Ureter (tissue), 1 donor: ENCODE measurements at regions not wholly inside any gene's neighbourhood (a gene's known extent, or its start where the extent isn't known, plus 50 kb on each side); places are given as distances from the start of the nearest gene placed in this dataset.

Source experiments
- DNase-seq: peaks from one replicate; pipeline ENCODE4 v3.0.0-alpha.2; 2020; ENCODE audit warnings: low spot score
- donor health status: DM: yes; HTN: yes; CAD: no.

- DNase-seq = no peak
Observed at GRCh38 chr7:25707768-25708620, 444.0 kb upstream of the NFE2L3 start.

DNA sequence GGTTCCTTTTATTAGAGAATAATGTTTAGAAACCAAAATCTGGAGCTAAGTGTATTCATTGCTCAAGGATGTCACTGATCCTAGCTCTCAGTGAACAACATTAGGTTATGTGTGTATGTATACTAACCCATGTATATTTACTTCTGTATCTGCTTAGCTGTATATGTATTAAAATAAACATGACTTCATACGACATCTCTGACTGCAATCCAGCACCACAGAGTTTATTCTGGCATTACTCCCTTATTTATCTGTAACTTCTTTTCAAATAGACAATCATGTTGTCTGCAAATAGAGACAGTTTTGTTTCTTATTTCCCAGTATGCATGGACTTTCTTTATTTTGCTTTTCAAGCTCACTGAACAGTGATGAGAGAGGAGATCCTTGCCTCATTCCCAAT lies 441.0 kb upstream of the NFE2L3 start:
- no peak for DNase-seq

DNA sequence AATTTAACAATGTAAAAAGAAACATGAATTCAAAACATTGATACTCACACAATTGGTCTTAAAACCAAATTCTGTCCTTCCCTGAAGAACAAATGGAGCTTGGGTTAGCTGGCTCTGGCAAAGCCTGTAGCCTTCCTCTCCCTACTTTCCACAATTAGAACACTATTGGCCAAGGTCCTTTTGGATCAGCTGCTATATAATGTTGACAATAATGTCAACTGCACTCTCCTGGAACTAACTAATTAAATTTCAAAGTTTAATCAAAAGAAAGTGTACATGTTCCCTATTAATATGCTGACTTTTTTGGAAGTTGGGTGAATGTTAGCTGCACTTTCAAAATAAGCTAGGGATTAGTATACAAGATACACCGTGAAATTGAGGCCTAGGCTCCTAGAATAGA lies 440.1 kb upstream of the NFE2L3 start:
- no peak for DNase-seq

- DNase-seq = no peak
Observed at GRCh38 chr7:25712500-25712899, 439.5 kb upstream of the NFE2L3 start.

DNA sequence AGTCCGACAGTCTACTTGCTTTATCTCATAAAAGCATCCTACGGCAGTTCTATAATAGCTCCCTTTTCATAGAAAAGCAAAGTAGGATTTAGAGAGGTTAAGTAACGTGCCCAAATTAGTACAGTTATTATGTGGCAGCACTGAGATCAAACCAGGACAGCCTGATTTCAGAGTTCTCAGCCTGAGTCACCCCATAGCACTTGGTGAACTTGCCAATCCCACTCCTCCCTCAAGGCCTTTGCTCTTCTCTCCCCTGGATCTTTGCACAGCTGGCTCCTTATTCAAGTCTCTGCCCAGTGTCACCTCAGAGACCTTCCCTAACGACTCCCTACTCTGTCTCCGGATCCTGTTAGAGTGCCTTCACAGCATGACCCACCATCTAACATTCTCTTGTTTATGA lies 438.0 kb upstream of the NFE2L3 start:
- DNase-seq = no peak

DNA sequence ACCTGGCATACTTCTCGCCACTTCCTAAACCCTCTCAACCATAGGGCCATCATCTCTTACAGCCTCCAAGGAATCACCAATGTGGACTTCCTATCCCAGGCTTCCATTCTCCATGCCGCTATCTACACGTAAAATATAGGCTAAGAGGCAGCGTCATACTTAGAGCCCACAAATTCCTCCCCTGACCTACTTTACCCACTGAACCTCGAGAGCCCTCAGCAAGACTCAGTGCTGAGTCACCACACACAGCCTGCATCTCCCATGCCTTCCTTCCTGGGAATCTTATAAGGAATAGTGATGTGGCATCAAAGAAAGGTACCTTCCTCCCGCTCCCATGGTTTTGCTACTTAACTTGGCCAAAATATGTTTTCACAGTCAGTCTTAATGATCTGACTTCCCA lies 435.6 kb upstream of the NFE2L3 start:
- no peak for DNase-seq

- DNase-seq = no peak
Observed at GRCh38 chr7:25718596-25718995, 433.4 kb upstream of the NFE2L3 start.

- DNase-seq = no peak
Observed at GRCh38 chr7:25719190-25719896, 432.7 kb upstream of the NFE2L3 start.

DNA sequence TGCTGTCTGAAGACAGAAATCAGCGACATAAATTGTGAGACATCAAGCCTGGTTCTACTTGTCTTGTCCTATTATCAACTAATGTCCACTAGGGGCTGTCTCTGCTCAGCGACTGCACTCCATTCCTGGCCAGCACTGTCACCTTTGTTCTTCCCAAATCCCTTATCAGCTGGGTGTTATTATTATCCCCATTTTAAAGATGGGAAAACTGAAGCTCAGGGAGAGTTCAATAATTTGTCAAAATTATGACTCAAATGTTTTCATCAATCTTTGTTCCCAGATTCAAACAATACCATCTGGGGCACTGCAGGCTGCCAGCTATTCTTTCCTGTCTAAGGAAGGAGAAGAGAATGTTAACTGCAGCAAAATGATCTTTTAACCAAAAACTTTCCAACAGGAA lies 431.6 kb upstream of the NFE2L3 start:
- no peak for DNase-seq

- DNase-seq = no peak
Observed at GRCh38 chr7:25722856-25723255, 429.1 kb upstream of the NFE2L3 start.

DNA sequence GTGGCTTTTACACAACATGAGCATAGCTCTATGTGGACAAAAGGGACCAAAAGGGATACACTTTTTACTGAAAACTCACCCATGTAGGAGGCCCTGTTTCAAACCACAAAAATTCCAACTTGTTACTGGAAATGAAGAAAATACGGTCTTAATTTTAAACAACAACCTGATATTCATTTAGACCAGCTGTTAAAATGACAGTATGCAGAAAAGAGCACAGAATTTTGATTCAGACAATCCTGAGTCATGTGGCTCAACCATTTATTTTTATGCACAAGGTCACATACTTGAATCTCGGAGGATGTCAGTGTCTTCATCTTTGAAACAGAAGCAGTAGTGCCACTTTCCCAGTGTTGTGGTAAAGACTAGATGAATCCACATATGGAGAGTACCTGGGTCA lies 426.5 kb upstream of the NFE2L3 start:
- DNase-seq = no peak

DNA sequence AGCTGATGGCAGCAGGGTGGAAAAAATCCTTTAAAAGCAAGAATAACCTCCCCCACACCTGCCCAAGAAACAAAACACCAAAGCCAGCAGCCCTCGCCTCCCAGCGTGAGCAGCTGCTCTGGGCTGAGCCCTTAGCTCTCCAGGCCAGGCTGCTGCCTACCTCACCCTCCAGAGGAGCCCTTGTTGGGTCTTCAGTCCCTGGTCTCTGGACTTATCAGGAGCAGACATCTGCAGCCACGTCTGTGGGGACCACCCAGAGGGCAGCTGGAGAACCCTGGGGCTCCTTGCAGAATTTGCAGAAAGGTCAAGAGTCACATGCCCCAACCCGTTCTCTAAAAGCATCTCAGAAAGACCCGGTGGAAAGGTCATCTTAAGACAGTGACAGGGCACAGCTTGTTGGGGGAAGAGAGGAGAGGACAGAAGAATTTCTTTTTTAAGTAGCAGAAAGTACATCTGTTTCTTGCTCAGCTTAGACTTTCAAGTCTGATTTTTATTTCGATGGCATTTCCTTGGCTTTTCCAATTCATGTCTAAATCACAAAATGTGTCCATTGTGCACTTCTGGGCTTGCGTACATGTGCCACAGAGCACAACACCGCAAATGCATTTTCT lies 425.7 kb upstream of the NFE2L3 start:
- no peak for DNase-seq

- DNase-seq = no peak
Observed at GRCh38 chr7:25726781-25727311, 425.2 kb upstream of the NFE2L3 start.

GRCh38 chr7:25727446-25727845 lies 424.6 kb upstream of the NFE2L3 start:
- DNase-seq = no peak

DNA sequence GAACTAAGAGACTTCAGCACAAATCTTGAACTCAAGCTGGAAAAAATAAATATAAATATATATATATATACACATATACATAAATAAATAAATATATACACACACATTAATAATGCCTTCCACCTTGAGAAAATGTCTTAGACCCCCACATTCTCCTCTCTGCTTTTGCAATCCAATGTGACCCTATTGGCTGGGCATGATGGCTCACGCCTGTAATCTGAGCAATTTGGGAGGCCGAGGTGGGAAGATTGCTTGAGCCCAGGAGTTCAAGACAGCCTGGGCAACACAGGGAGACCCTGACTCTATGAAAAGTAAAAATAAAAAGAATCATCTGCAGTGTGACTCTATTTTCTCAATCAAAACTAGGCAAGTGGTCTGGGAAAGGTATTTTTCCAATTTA lies 424.1 kb upstream of the NFE2L3 start:
- no peak for DNase-seq

- DNase-seq = no peak
Observed at GRCh38 chr7:25731068-25731845, 420.7 kb upstream of the NFE2L3 start.

DNA sequence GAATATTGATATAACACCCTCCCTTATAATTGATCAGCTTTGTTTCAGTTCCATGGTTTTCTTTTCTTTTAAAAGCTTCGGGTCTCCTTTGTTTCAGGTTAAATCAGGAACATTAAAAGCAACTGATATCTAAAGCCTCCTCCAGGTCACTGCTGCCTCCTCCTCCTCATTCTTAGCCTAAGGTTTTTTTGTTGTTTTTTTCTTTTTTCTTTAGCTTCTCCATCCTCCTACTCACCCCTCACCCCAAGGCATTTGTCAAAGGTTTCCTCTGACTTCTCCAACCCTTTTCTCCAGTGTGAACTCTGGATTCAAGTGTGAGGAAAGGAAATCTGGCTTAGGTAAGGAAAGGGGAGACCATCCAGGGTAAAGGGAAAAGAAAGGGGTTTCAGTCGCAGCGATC lies 420.2 kb upstream of the NFE2L3 start:
- no peak for DNase-seq

- DNase-seq = no peak
Observed at GRCh38 chr7:25732766-25733217, 419.2 kb upstream of the NFE2L3 start.

DNA sequence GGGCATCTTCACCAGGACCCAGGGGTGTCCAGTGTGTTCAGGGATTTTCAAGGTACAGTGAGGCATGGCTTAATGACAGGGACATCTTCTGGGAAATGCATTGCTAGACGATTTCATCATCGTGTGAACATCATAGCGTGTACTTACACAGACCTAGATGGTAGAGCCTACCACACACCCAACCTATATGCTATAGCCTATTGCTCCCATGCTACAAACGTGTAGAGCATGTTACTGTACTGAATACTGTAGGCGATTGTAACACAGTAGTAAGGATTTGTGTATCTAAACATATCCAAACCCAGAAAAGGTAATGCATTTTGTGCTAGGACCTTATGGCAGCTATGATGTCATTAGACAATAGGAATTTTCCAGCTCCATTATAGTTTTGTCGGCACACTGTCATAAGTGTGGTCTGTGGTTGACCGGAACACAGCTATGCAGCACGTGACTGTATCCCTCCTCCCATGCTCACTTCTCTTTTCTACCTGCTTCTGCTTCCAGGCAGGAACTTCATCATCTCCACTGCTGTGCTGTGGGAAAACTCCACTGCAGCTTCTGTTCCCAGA lies 416.2 kb upstream of the NFE2L3 start:
- DNase-seq = no peak

GRCh38 chr7:25738528-25738927 lies 413.5 kb upstream of the NFE2L3 start:
- DNase-seq = no peak

DNA sequence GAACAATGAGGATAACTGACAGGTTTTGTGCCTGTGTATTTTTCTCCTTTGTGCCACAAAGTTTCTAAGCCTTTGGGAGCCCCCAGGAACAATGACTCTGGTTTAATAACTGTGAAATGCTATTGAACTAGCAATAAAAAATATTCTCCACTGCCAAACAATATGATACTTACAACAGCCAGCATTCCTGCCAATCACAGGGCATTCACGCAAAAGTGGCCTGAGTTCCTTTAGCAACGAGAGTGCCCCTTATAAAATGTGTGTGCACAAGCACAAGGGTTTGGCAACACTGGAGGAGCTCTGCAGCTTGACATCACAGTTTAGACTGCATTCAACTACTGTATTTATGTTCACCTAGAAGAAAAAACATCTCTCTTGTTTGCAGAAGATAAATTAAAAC lies 412.9 kb upstream of the NFE2L3 start:
- no peak for DNase-seq
